Natural killer cell (primary cell): ENCODE measurements at regions not wholly inside any gene's neighbourhood (a gene's known extent, or its start where the extent isn't known, plus 50 kb on each side); places are given as distances from the start of the nearest gene placed in this dataset.

Source experiments
- ATAC-seq, 3 donors: fragments of 150-1000 bp in 2 of 3; fragments of 200-7000 bp in 1 of 3; cut with Tn5 transposase; 1 replicate in 1 of 3; 2 replicates in 2 of 3; pipeline ENCODE4 v1.10.0; 2021; ENCODE audit warnings: mild to moderate bottlenecking in 2 of 3, moderate library complexity in 2 of 3
- DNase-seq, 2 donors: peaks; one replicate each; pipeline versions ENCODE4 v3.0.0 to v3.0.0-alpha.2; 2013 to 2021; ENCODE audit warnings: mixed read lengths in 1 of 2
- H3K27ac ChIP-seq: one replicate; pipeline ENCODE4 v1.5.1; 2013; ENCODE audit warnings: mild to moderate bottlenecking, low read length
- H3K27me3 ChIP-seq: one replicate; pipeline ENCODE4 v1.6.1; 2013; ENCODE audit warnings: low read length; ENCODE audit not compliant: control insufficient read depth, insufficient read depth
- H3K36me3 ChIP-seq: one replicate; pipeline ENCODE4 v1.6.1; 2013; ENCODE audit warnings: low read length; ENCODE audit not compliant: control insufficient read depth, insufficient read depth
- H3K4me1 ChIP-seq: one replicate; pipeline ENCODE4 v1.6.1; 2013; ENCODE audit warnings: low read length; ENCODE audit not compliant: control insufficient read depth, insufficient read depth
- H3K4me3 ChIP-seq: one replicate; pipeline ENCODE4 v1.5.1; 2013; ENCODE audit warnings: low read length
- H3K9me3 ChIP-seq: one replicate; pipeline ENCODE4 v1.6.1; 2013; ENCODE audit warnings: low read length; ENCODE audit not compliant: control insufficient read depth, insufficient read depth
- H3K27ac Mint-ChIP-seq, 2 donors: one replicate each; pipeline ENCODE4 v1.8.0; 2022; ENCODE audit warnings: mild to moderate bottlenecking in 2 of 2, mixed read lengths in 2 of 2, moderate library complexity in 1 of 2
- H3K27me3 Mint-ChIP-seq, 2 donors: one replicate each; pipeline ENCODE4 v1.8.0; 2022; ENCODE audit warnings: low read depth in 2 of 2, mixed read lengths in 2 of 2
- H3K36me3 Mint-ChIP-seq: one replicate; pipeline ENCODE4 v1.8.0; 2022; ENCODE audit warnings: mixed read lengths
- H3K4me1 Mint-ChIP-seq, 2 donors: one replicate each; pipeline ENCODE4 v1.8.0; 2022; ENCODE audit warnings: mixed read lengths in 2 of 2
- H3K4me3 Mint-ChIP-seq: one replicate; pipeline ENCODE4 v1.8.0; 2022; ENCODE audit warnings: mild to moderate bottlenecking, moderate library complexity, mixed read lengths
- H3K9me3 Mint-ChIP-seq, 2 donors: one replicate each; pipeline ENCODE4 v1.8.0; 2022; ENCODE audit warnings: mixed read lengths in 2 of 2
- WGBS: methylation state at CpG from one replicate; pipeline ENCODE4 v1.1.7; 2013; ENCODE audit warnings: missing lambda C conversion rate; ENCODE audit not compliant: insufficient coverage; 5-methylcytosine and 5-hydroxymethylcytosine counted together
- intact Hi-C: fragments of 100-400 bp; cut with micrococcal nuclease; formaldehyde crosslinking; loops from one replicate; pipeline ENCODE4 v1.14.2; 2022
- TF ChIP-seq, protein P1 (sequence below): fragments of 200-600 bp; IDR thresholded peaks from one replicate; pipeline ENCODE4 v1.8.0; 2022; ENCODE audit warnings: antibody characterized with exemption

- Histone ChIP-seq H3K36me3 (no peaks in the 10 kb centered on the region), H3K4me1 (no peaks in the 10 kb centered on the region), H3K27me3 (no peaks in the 10 kb centered on the region), H3K4me3 (no peak overlapping the region), H3K9me3 (no peaks in the 10 kb centered on the region), H3K27ac (no peak overlapping the region)
- peaks cover 4 to 13% of the 10 kb centered on the region in 2 donors for H3K9me3 Mint-ChIP-seq
- no peak overlapping the region for H3K4me3 Mint-ChIP-seq
- DNase-seq (no peak), ATAC-seq (no peak)
- no peak overlapping the region for H3K27ac Mint-ChIP-seq
- intact Hi-C loops = no loop called here
- H3K36me3 Mint-ChIP-seq = no peaks in the 10 kb centered on the region
- TF ChIP-seq, protein P1, sequence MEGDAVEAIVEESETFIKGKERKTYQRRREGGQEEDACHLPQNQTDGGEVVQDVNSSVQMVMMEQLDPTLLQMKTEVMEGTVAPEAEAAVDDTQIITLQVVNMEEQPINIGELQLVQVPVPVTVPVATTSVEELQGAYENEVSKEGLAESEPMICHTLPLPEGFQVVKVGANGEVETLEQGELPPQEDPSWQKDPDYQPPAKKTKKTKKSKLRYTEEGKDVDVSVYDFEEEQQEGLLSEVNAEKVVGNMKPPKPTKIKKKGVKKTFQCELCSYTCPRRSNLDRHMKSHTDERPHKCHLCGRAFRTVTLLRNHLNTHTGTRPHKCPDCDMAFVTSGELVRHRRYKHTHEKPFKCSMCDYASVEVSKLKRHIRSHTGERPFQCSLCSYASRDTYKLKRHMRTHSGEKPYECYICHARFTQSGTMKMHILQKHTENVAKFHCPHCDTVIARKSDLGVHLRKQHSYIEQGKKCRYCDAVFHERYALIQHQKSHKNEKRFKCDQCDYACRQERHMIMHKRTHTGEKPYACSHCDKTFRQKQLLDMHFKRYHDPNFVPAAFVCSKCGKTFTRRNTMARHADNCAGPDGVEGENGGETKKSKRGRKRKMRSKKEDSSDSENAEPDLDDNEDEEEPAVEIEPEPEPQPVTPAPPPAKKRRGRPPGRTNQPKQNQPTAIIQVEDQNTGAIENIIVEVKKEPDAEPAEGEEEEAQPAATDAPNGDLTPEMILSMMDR = no peak
- WGBS = 71% methylated on average over 1 of the region's 1 CpG
- H3K27me3 Mint-ChIP-seq = no peaks in the 10 kb centered on the region
- no peaks in the 10 kb centered on the region for H3K4me1 Mint-ChIP-seq
Observed at GRCh38 chr13:83681547-83681946, 200.7 kb downstream of the SLITRK1 start.

GRCh38 chr13:83677985-83678384 lies 204.3 kb downstream of the SLITRK1 start:
- H3K27me3 Mint-ChIP-seq = no peaks in the 10 kb centered on the region
- no peaks in the 10 kb centered on the region for H3K36me3 Mint-ChIP-seq
- no peak overlapping the region for H3K4me3 ChIP-seq
- no peaks in the 10 kb centered on the region for H3K36me3 ChIP-seq
- TF ChIP-seq, protein P1 = no peak
- no peaks in the 10 kb centered on the region for H3K4me1 ChIP-seq
- H3K27me3 ChIP-seq = no peaks in the 10 kb centered on the region
- ATAC-seq (no peak), DNase-seq (no peak)
- H3K9me3 ChIP-seq = peaks cover 2% of the 10 kb centered on the region
- H3K9me3 Mint-ChIP-seq = peaks cover 9 to 20% of the 10 kb centered on the region in 2 donors
- intact Hi-C loops = no loop called here
- H3K4me1 Mint-ChIP-seq = no peaks in the 10 kb centered on the region
- H3K27ac ChIP-seq = no peak overlapping the region
- H3K27ac Mint-ChIP-seq = no peak overlapping the region
- H3K4me3 Mint-ChIP-seq = no peak overlapping the region

DNA sequence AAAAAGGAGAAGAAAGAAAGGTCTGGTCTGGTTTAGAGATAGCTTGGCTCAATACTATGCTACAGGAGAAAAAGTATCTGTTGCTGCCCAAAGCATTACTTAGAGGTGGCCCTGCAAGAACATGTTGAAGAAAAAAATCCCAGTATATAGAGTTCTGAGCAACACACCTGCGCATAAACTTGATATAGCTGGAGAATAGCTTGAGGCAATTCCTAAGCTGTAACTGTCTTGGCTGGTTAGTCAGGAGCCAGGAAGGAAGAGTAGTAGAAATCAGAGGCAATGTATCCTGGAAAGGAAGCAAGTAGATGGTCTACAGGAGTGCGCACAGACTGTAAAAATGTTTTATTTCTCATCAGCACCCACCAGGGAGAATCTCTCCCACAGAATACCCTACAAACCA lies 209.7 kb downstream of the SLITRK1 start:
- Histone ChIP-seq H3K9me3 (peaks cover 6% of the 10 kb centered on the region), H3K36me3 (no peaks in the 10 kb centered on the region), H3K27ac (no peak overlapping the region), H3K4me1 (no peaks in the 10 kb centered on the region), H3K27me3 (no peaks in the 10 kb centered on the region), H3K4me3 (no peak overlapping the region)
- no peak overlapping the region for H3K4me3 Mint-ChIP-seq
- intact Hi-C loops = no loop called here
- WGBS = 93% methylated on average over 1 of the region's 2 CpGs
- no peak for DNase-seq
- no peak overlapping the region for H3K27ac Mint-ChIP-seq
- peaks cover 17 to 31% of the 10 kb centered on the region in 2 donors for H3K9me3 Mint-ChIP-seq
- no peak for ATAC-seq
- TF ChIP-seq, protein P1 = no peak
- H3K36me3 Mint-ChIP-seq = peaks cover 16% of the 10 kb centered on the region
- no peaks in the 10 kb centered on the region for H3K27me3 Mint-ChIP-seq
- H3K4me1 Mint-ChIP-seq = no peaks in the 10 kb centered on the region

DNA sequence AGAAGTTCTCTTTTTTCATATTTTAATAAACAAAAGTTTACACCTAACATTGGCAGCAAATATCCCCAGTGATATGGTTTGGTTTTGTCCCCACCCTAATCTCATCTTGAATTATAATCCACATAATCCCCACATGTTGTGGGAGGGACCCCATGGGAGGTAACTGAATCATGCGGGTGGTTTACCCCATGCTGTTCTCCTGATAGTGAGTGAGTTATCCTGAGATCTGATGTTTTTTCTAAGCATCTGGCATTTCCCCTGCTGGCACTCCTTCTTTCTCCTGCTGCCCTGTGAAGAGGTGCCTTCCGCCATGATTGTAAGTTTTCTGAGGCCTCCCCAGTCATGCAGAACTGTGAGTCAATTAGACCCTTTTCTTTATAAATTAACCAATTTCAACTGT lies 214.7 kb downstream of the SLITRK1 start:
- TF ChIP-seq, protein P1 = no peak
- Histone ChIP-seq H3K4me3 (no peak overlapping the region), H3K4me1 (no peaks in the 10 kb centered on the region), H3K27me3 (no peaks in the 10 kb centered on the region), H3K9me3 (peaks cover 4% of the 10 kb centered on the region), H3K27ac (no peak overlapping the region), H3K36me3 (no peaks in the 10 kb centered on the region)
- Mint-ChIP-seq H3K27me3 (no peaks in the 10 kb centered on the region), H3K4me1 (no peaks in the 10 kb centered on the region), H3K9me3 (peaks cover 12 to 18% of the 10 kb centered on the region in 2 donors), H3K4me3 (no peak overlapping the region), H3K36me3 (peaks cover 16% of the 10 kb centered on the region), H3K27ac (no peak overlapping the region)
- intact Hi-C loops = no loop called here
- 100% methylated on average over 2 of the region's 2 CpGs for WGBS
- DNase-seq (no peak), ATAC-seq (no peak)
